Left hindlimb (tissue), 1 donor: ENCODE measurements at regions not wholly inside any gene's neighbourhood (a gene's known extent, or its start where the extent isn't known, plus 50 kb on each side); places are given as distances from the start of the nearest gene placed in this dataset.
"Not testable (repeated sequence)": the region's sequence is repeated elsewhere in the genome, so short reads cannot be mapped to it uniquely, and the experiment has no call there.

Experiments used
- DNase-seq: peaks from one replicate; pipeline ENCODE4 v3.0.0-alpha.2; 2018

- no peak for DNase-seq
Measured at GRCh38 chr10:25724241-25724640, 209.8 kb upstream of the MYO3A start.

GRCh38 chr10:25725917-25726716, 207.9 kb upstream of the MYO3A start:
- no peak for DNase-seq

GRCh38 chr10:25738776-25739175, 195.3 kb upstream of the MYO3A start:
- DNase-seq: no peak

- DNase-seq: no peak
Measured at GRCh38 chr10:25743832-25744231, 190.2 kb upstream of the MYO3A start.

- DNase-seq: no peak
Measured at GRCh38 chr10:25744574-25744973, 189.5 kb upstream of the MYO3A start.

GRCh38 chr10:25745976-25746375, 188.1 kb upstream of the MYO3A start:
- DNase-seq: no peak

GRCh38 chr10:25747084-25747483, 186.9 kb upstream of the MYO3A start:
- DNase-seq: no peak

- no peak for DNase-seq
Measured at GRCh38 chr10:25748509-25748908, 185.5 kb upstream of the MYO3A start.

GRCh38 chr10:25753776-25754175, 180.3 kb upstream of the MYO3A start:
- no peak for DNase-seq

- not testable (repeated sequence) for DNase-seq
Measured at GRCh38 chr10:25755874-25756273, 178.2 kb upstream of the MYO3A start.

GRCh38 chr10:25756784-25757183, 177.2 kb upstream of the MYO3A start:
- no peak for DNase-seq

- no peak for DNase-seq
Measured at GRCh38 chr10:25758041-25758457, 176.0 kb upstream of the MYO3A start.

GRCh38 chr10:25758511-25758910, 175.5 kb upstream of the MYO3A start:
- no peak for DNase-seq

- DNase-seq: no peak
Measured at GRCh38 chr10:25761937-25762336, 172.1 kb upstream of the MYO3A start.

- no peak for DNase-seq
Measured at GRCh38 chr10:25766213-25766612, 167.8 kb upstream of the MYO3A start.

GRCh38 chr10:25766687-25767221, 167.3 kb upstream of the MYO3A start:
- DNase-seq: no peak

GRCh38 chr10:25768167-25768566, 165.9 kb upstream of the MYO3A start:
- no peak for DNase-seq

- no peak for DNase-seq
Measured at GRCh38 chr10:25778646-25779045, 155.4 kb upstream of the MYO3A start.

GRCh38 chr10:25786161-25786560, 147.9 kb upstream of the MYO3A start:
- DNase-seq: no peak

- no peak for DNase-seq
Measured at GRCh38 chr10:25786899-25787298, 147.1 kb upstream of the MYO3A start.

GRCh38 chr10:25797888-25798429, 136.1 kb upstream of the MYO3A start:
- DNase-seq: no peak

- no peak for DNase-seq
Measured at GRCh38 chr10:25804505-25804904, 129.5 kb upstream of the MYO3A start.

- no peak for DNase-seq
Measured at GRCh38 chr10:25805986-25806385, 128.0 kb upstream of the MYO3A start.

GRCh38 chr10:25808372-25808771, 125.7 kb upstream of the MYO3A start:
- DNase-seq: no peak
